HG03571 (cell line): ENCODE measurements at regions not wholly inside any gene's neighbourhood (a gene's known extent, or its start where the extent isn't known, plus 50 kb on each side); places are given as distances from the start of the nearest gene placed in this dataset.

Experiments used
- ATAC-seq: cut with Tn5 transposase; IDR thresholded peaks from one replicate; pipeline ENCODE4 v1.9.1; 2021; ENCODE audit not compliant: unreplicated experiment

DNA sequence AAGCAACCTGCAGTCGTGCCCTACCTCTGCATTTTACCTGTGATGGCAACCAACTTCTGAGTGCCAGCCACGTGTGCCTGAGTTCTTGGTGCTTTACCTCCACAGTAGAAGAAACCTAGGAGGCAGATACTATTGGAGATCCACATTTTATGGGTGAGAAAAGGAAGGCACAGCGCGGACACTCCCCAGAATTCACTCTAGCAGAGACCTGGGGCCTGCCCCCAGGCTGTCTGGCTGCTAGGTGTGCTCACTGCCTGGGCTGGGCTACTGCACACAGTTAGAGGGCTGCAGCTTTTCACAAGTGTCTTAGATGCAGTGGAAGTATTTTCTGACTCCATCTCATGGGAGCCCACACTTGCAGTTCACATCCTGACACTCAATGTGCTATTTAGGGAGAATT, 598.8 kb upstream of the ADAMTS16 start:
- no peak for ATAC-seq

GRCh38 chr5:4542145-4542778, 597.9 kb upstream of the ADAMTS16 start:
- no peak for ATAC-seq

- no peak for ATAC-seq
Measured at GRCh38 chr5:4544049-4544670, 596.0 kb upstream of the ADAMTS16 start.

GRCh38 chr5:4547547-4547946, 592.6 kb upstream of the ADAMTS16 start:
- ATAC-seq = no peak

- ATAC-seq = no peak
Measured at GRCh38 chr5:4548341-4548740, 591.8 kb upstream of the ADAMTS16 start.

GRCh38 chr5:4549351-4549750, 590.8 kb upstream of the ADAMTS16 start:
- no peak for ATAC-seq

GRCh38 chr5:4551034-4551433, 589.1 kb upstream of the ADAMTS16 start:
- ATAC-seq = no peak

GRCh38 chr5:4553130-4553529, 587.0 kb upstream of the ADAMTS16 start:
- ATAC-seq = no peak

GRCh38 chr5:4553978-4554377, 586.2 kb upstream of the ADAMTS16 start:
- no peak for ATAC-seq

- no peak for ATAC-seq
Measured at GRCh38 chr5:4555725-4556285, 584.3 kb upstream of the ADAMTS16 start.

DNA sequence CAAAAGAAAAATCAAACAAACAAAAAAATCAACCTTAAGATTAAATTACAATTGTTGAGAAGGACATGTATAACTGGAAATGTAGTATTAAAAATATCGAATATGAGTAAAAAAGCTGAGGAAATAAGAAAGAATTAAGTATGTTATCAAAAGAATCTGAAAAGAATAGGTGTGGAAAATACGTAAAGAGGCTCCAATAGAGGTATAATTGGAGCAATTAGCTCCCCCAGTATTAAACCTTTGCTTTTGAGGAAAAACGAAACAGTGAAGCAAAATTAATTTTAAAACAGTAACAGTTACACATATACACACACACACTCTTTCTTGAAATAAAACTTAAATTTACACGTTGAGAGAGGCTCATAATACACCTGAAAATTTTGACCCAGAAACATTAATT, 578.7 kb upstream of the ADAMTS16 start:
- ATAC-seq = no peak

DNA sequence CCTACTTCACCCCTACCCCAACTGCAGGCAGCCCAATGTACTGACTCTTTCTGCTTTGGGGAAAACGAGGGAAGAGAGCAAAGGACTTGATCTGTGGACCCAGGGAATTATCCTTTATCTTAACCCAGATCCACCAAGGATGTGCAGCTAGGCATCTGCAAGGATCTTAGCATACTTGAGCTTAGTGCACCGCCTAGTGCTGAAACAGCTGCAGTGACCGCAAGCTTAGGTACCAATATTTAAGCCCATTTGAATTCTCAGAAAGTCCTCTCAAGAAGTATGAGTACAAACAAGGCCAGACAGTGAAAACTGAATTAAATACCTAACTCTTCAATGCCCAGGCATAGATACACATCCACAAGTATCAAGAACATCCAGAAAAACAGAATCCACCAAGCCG, 576.7 kb upstream of the ADAMTS16 start:
- ATAC-seq = no peak

DNA sequence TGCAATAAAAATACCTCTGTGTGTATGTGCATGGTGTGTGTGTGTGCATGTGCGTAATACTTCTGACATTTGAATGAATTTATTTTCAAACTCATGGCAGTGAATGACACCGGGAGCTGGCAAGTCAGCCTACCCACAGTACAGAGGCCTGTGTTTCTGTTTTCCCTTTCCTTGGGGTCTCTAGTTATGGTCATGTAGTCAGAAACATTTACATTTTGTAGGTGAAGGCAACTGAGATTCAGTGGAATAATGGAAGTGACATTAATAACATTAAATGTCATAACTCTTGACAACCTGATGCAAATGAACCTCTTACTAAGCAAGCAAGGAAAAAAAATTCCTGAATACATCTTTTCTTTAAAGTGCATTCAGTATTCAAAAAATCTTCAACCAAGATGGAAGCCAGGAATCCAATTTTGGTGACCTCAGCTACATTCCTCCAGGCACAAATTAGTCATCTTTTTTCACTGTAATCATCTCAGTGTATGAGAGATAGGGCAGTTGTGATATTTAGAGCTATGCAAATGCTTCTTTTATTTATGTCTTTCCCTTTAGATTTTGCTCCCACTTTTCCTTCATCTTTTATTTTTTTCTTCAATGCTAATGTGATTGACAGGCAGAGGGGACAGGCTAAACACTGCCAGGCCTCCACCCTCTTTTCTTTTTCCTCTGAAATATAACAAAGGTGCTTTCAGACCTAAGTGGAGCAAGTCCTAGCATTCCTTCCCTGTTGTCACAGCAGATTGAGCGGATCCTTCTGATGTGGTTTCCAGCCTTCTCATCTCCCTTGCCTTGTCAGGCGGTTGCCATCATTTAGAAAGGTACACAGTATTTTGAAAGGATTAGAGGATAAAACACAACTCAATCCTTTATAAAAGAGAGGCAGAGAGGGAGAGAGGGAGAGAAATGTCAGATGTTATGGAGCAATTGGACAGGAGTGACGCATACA, 569.8 kb upstream of the ADAMTS16 start:
- no peak for ATAC-seq

DNA sequence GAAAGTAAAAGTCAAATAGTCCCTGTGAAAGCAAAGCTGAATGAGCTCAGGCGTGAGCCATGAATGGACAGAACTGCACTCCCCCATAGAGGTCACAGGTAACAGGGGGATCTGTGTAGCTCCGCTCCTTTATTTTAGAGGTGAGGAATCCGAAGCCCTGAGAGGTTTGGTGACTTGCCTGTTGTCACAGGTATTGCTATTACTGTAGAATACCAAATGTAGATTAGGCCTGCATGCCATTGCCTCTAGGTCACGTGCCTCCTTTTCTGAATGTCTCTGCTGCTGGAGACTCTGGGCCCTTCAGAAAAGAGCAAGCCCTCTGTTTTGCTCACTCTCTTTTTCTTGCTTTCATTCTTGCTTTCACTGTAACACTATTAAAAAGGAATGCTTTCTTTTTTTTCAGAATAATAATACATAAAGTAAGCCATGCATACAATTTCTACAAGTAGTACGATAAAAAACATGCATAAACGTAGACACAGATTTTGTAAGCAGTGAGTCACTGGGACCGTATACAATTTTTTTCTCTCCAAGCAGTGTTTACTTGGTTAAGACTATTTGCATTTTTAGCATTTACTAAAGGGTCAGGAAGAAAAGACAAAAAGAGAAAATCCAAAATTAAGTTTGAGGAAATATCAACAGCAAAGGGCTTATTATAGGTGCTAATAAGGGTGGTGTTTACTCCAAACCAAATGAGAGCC, 568.7 kb upstream of the ADAMTS16 start:
- ATAC-seq = no peak

- no peak for ATAC-seq
Measured at GRCh38 chr5:4572311-4573100, 567.6 kb upstream of the ADAMTS16 start.

DNA sequence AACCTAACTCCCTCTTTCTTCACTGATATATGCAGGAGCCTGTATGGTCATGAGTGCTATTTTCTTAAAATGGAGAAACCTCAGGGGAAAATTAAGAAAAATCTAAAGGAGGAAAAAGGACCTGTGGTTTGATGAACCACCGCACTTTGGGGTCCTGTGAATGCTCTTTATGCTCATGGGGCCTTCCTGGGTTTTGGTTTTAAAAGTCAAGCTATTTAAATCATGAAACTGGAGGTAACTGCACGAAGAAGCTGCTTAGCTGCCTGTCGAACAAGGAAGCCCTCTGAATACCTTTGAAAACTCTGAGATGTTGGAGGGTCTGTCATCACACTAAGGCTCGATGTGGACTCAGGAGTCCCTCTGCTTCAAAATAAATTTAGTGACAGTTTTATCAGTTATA, 564.5 kb upstream of the ADAMTS16 start:
- no peak for ATAC-seq

DNA sequence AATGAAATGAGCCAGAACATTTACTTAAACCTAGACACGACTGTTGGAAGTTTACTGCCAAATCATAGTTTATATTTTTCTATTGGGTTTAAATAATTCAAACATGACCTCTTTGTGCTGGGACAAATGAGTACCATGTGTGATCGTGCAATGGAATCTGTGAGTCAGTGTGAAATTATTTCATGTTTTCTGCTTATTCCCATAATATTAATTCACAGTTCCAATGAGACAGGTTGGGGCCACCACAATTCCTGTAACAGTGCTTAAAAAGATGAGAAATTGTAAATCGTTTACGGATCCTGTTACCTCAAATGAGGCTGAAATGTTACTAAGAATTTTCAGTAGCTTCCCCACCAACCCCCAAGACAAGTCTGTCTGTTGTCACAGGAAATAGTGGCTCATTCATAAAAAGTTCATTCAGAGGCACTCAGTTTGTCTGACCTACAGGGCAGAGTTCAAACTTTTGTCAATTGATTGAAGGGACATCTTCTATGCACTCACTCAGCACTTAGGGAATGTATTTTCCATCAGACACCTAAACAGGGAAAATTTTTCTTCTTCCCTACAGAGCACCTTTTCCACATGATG, 563.9 kb upstream of the ADAMTS16 start:
- ATAC-seq = no peak

DNA sequence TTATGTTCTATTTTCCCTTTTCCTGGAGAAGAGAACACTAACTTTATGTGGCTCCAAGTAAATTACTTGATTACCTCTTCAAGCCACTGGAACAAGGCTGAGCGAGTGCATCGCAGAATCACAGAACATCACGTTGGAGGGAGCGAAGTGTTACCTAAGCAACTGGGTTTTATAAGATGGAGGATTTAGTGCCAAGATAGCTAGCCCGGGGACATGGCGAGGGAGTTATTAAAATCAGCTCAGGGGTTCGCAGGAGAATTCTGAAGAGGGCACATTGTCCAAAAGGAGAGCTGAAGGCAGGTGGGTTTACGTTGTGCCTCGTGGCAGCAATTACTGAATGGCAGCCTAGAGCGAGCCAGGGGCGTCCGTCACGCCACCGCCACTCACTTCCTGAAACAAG, 563.2 kb upstream of the ADAMTS16 start:
- no peak for ATAC-seq

DNA sequence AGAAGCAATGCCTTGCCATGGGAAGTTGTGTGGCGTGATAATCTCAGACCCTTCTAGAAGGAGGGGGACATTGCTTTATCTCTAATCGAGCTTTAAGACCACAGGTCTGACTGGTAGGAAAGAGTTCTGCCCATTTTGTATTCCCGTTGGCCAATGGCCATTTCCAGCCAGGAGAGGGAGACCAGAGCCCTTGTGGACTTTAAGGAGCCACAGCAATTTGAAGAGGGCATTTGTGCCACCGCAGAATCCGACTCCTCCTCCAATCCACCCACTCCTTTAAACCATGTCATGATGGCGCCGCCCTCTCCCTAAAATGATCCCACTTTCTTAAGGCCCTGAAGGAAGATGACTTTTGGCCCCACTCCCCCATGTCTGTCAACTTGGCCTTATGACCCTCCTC, 560.5 kb upstream of the ADAMTS16 start:
- no peak for ATAC-seq

GRCh38 chr5:4580772-4581171, 559.4 kb upstream of the ADAMTS16 start:
- ATAC-seq = no peak
